Chondrocyte (in vitro differentiated cells): ENCODE measurements at regions not wholly inside any gene's neighbourhood (a gene's known extent, or its start where the extent isn't known, plus 50 kb on each side); places are given as distances from the start of the nearest gene placed in this dataset.
"Not testable (repeated sequence)": the region's sequence is repeated elsewhere in the genome, so short reads cannot be mapped to it uniquely, and the experiment has no call there.

Experiments used
- DNase-seq: peaks from one replicate; pipeline ENCODE4 v3.0.0; 2021; ENCODE audit warnings: mixed read lengths, low spot score
- H3K27ac Mint-ChIP-seq: one replicate; pipeline ENCODE4 v1.8.0; 2021; ENCODE audit warnings: mild to moderate bottlenecking, moderate library complexity, mixed read lengths; ENCODE audit not compliant: unreplicated experiment
- H3K27me3 Mint-ChIP-seq: 2 replicates; pipeline ENCODE4 v1.8.0; 2021; ENCODE audit warnings: low read depth, mixed read lengths
- H3K36me3 Mint-ChIP-seq: 2 replicates; pipeline ENCODE4 v1.8.0; 2021; ENCODE audit warnings: low read depth, mixed read lengths
- H3K4me1 Mint-ChIP-seq: 2 replicates; pipeline ENCODE4 v1.8.0; 2021; ENCODE audit warnings: low read depth, mild to moderate bottlenecking, mixed read lengths
- H3K4me3 Mint-ChIP-seq: one replicate; pipeline ENCODE4 v1.8.0; 2021; ENCODE audit warnings: mild to moderate bottlenecking, moderate library complexity, mixed read lengths; ENCODE audit not compliant: unreplicated experiment
- H3K9me3 Mint-ChIP-seq: 2 replicates; pipeline ENCODE4 v1.8.0; 2021; ENCODE audit warnings: low read depth, mixed read lengths
- CTCF ChIP-seq: fragments of 200-600 bp; sonication (generic); IDR thresholded peaks from 2 replicates; pipeline ENCODE4 v1.5.0; 2021; ENCODE audit warnings: antibody characterized with exemption, mild to moderate bottlenecking, moderate library complexity

GRCh38 chr20:19875376-19876221 is 117.5 kb downstream of the RIN2 start:
- Mint-ChIP-seq H3K36me3 (peaks cover 1% of the 10 kb centered on the region), H3K27me3 (no peaks in the 10 kb centered on the region), H3K4me3 (peak overlapping the region; percentile 20), H3K27ac (peak overlapping the region; percentile 73), H3K4me1 (peaks cover 30% of the 10 kb centered on the region), H3K9me3 (peaks cover 3% of the 10 kb centered on the region)
- no peak for TF ChIP-seq CTCF
- DNase-seq, result no peak

GRCh38 chr20:19876828-19877460 is 118.9 kb downstream of the RIN2 start:
- no peak overlapping the region for H3K4me3 Mint-ChIP-seq
- peaks cover 1% of the 10 kb centered on the region for H3K36me3 Mint-ChIP-seq
- no peaks in the 10 kb centered on the region for H3K27me3 Mint-ChIP-seq
- TF ChIP-seq CTCF, result no peak
- no peak overlapping the region for H3K27ac Mint-ChIP-seq
- DNase-seq, result no peak
- peaks cover 33% of the 10 kb centered on the region for H3K4me1 Mint-ChIP-seq
- peaks cover 3% of the 10 kb centered on the region for H3K9me3 Mint-ChIP-seq

GRCh38 chr20:19879874-19880255 is 121.8 kb downstream of the RIN2 start:
- H3K27me3 Mint-ChIP-seq, result not testable (repeated sequence)
- peaks cover 39% of the 10 kb centered on the region for H3K4me1 Mint-ChIP-seq

GRCh38 chr20:19880256-19881079 is 122.4 kb downstream of the RIN2 start:
- DNase-seq, result no peak
- no peaks in the 10 kb centered on the region for H3K9me3 Mint-ChIP-seq

More at GRCh38 chr20:19879874-19880255, 121.8 kb downstream of the RIN2 start:
- not testable (repeated sequence) for H3K9me3 Mint-ChIP-seq, H3K4me3 Mint-ChIP-seq, DNase-seq, H3K36me3 Mint-ChIP-seq, H3K27ac Mint-ChIP-seq

More at GRCh38 chr20:19880256-19881079, 122.4 kb downstream of the RIN2 start:
- H3K4me3 Mint-ChIP-seq, result no peak overlapping the region
- H3K4me1 Mint-ChIP-seq, result peaks cover 45% of the 10 kb centered on the region
- no peaks in the 10 kb centered on the region for H3K36me3 Mint-ChIP-seq
- peak overlapping the region; percentile 84 for H3K27ac Mint-ChIP-seq
- no peak for TF ChIP-seq CTCF
- H3K27me3 Mint-ChIP-seq, result no peaks in the 10 kb centered on the region
